SK-N-SH (cell line): ENCODE measurements at regions not wholly inside any gene's neighbourhood (a gene's known extent, or its start where the extent isn't known, plus 50 kb on each side); places are given as distances from the start of the nearest gene placed in this dataset.

Source experiments
- CTCF ChIA-PET: fragments of 300-600, 350-600 bp; formaldehyde crosslinking; extraction: SDS; loops from one replicate; lab custom pipeline; 2021; lab: Yijun Ruan, JAX
- POLR2A ChIA-PET: fragments of 350-600 bp; sonication (Branson Sonifier 250); formaldehyde crosslinking; extraction: SDS; loops from one replicate; lab custom pipeline; 2020; ENCODE audit warnings: antibody characterized with exemption, inconsistent platforms; lab: Yijun Ruan, JAX
- DNase-seq: peaks from one replicate; pipeline ENCODE4 v3.0.0; 2012
- H2AFZ ChIP-seq: fragments of 200-600 bp; sonication (generic); 2 replicates; pipeline ENCODE4 v1.8.1; 2016; ENCODE audit warnings: antibody characterized with exemption, mild to moderate bottlenecking, low read depth
- H3F3A ChIP-seq: fragments of 200-600 bp; sonication (generic); replicated peaks from 2 replicates; pipeline ENCODE3; 2016; ENCODE audit warnings: antibody characterized with exemption, mild to moderate bottlenecking; ENCODE audit not compliant: insufficient read depth
- H3K27ac ChIP-seq, 2 experiments: fragments of 200-500 bp in 1 of 2; fragments of 200-600 bp in 1 of 2; sonication (Bioruptor generic) in 1 of 2; sonication (generic), shearing (Covaris generic) in 1 of 2; 2 replicates each; pipeline versions ENCODE4 v1.5.1 to v1.6.1; 2014 to 2016; ENCODE audit warnings: low read depth in 2 of 2, inconsistent platforms in 1 of 2, low read length in 1 of 2, mild to moderate bottlenecking in 1 of 2, mixed read lengths in 1 of 2
- H3K27me3 ChIP-seq: fragments of 200-600 bp; sonication (generic), shearing (Covaris generic); 2 replicates; pipeline ENCODE4 v1.6.1; 2016; ENCODE audit warnings: mixed run types; ENCODE audit not compliant: insufficient read depth
- H3K36me3 ChIP-seq, 2 experiments: fragments of 200-500 bp in 1 of 2; fragments of 200-600 bp in 1 of 2; sonication (Bioruptor generic) in 1 of 2; sonication (generic) in 1 of 2; replicated peaks in 1 of 2; 2 replicates each; pipeline versions ENCODE3 to v1.5.1; 2014 to 2016; ENCODE audit warnings: low read length in 1 of 2, mild to moderate bottlenecking in 1 of 2; ENCODE audit not compliant: insufficient read depth in 2 of 2, control insufficient read depth in 1 of 2
- H3K4me1 ChIP-seq, 2 experiments: fragments of 200-500 bp in 1 of 2; fragments of 200-600 bp in 1 of 2; sonication (Bioruptor generic) in 1 of 2; sonication (generic), shearing (Covaris generic) in 1 of 2; 2 replicates each; pipeline versions ENCODE4 v1.5.1 to v1.6.1; 2014 to 2016; ENCODE audit warnings: low read depth in 1 of 2, low read length in 1 of 2, mixed run types in 1 of 2; ENCODE audit not compliant: insufficient read depth in 2 of 2, control insufficient read depth in 1 of 2
- H3K4me2 ChIP-seq: fragments of 200-600 bp; sonication (generic), shearing (Covaris generic); 2 replicates; pipeline ENCODE4 v1.6.1; 2017; ENCODE audit warnings: mixed run types
- H3K4me3 ChIP-seq, 2 experiments: fragments of 200-500 bp in 1 of 2; fragments of 200-600 bp in 1 of 2; sonication (Bioruptor generic) in 1 of 2; sonication (generic), shearing (Covaris generic) in 1 of 2; 2 replicates each; pipeline versions ENCODE4 v1.5.1 to v1.8.1; 2014 to 2016; ENCODE audit warnings: low read depth in 2 of 2, inconsistent platforms in 1 of 2, low read length in 1 of 2, mild to moderate bottlenecking in 1 of 2, mixed read lengths in 1 of 2, moderate library complexity in 1 of 2
- H3K79me2 ChIP-seq: fragments of 200-600 bp; sonication (generic); 2 replicates; pipeline ENCODE4 v1.8.1; 2017; ENCODE audit warnings: mild to moderate bottlenecking; ENCODE audit not compliant: insufficient read depth
- H3K9ac ChIP-seq: fragments of 200-600 bp; sonication (generic); 2 replicates; pipeline ENCODE4 v1.6.1; 2017; ENCODE audit warnings: mixed run types
- H3K9me2 ChIP-seq: fragments of 200-600 bp; sonication (generic); 2 replicates; pipeline ENCODE4 v1.6.1; 2017; ENCODE audit warnings: mixed run types
- H3K9me3 ChIP-seq: fragments of 200-600 bp; sonication (generic); 2 replicates; pipeline ENCODE4 v1.6.1; 2017; ENCODE audit warnings: mixed run types, mild to moderate bottlenecking, moderate library complexity
- H4K20me1 ChIP-seq: fragments of 200-600 bp; sonication (generic); 2 replicates; pipeline ENCODE4 v1.6.1; 2017; ENCODE audit warnings: mild to moderate bottlenecking, mixed run types; ENCODE audit not compliant: insufficient read depth
- FOSL2 ChIP-seq: IDR thresholded peaks from 2 replicates; pipeline ENCODE4 v1.4.0; 2012; ENCODE audit warnings: low read depth, mild to moderate bottlenecking, moderate library complexity, borderline replicate concordance
- GABPA ChIP-seq: IDR thresholded peaks from 2 replicates; pipeline ENCODE4 v1.4.0; 2012; ENCODE audit warnings: low read depth, mild to moderate bottlenecking
- JUND ChIP-seq: IDR thresholded peaks from 2 replicates; pipeline ENCODE4 v1.4.0; 2012
- NFIC ChIP-seq: IDR thresholded peaks from 2 replicates; pipeline ENCODE4 v1.4.0; 2012; ENCODE audit warnings: borderline replicate concordance
- PBX3 ChIP-seq: IDR thresholded peaks from 2 replicates; pipeline ENCODE4; 2012
- POLR2AphosphoS5 ChIP-seq: IDR thresholded peaks from 2 replicates; pipeline ENCODE4 v1.6.1; 2012; ENCODE audit warnings: low read depth, low read length
- RAD21 ChIP-seq: IDR thresholded peaks from 2 replicates; pipeline ENCODE4 v1.6.1; 2012; ENCODE audit warnings: mild to moderate bottlenecking, low read length
- REST ChIP-seq: IDR thresholded peaks from 2 replicates; pipeline ENCODE4 v1.6.1; 2012; ENCODE audit warnings: mild to moderate bottlenecking, low read depth, low read length, moderate library complexity
- RXRA ChIP-seq: IDR thresholded peaks from 2 replicates; pipeline ENCODE4 v1.4.0; 2012; ENCODE audit warnings: low read depth, mild to moderate bottlenecking, borderline replicate concordance
- TAF1 ChIP-seq: IDR thresholded peaks from 2 replicates; pipeline ENCODE4 v1.6.1; 2012; ENCODE audit warnings: low read depth, mild to moderate bottlenecking, low read length, moderate library complexity, borderline replicate concordance
- TCF12 ChIP-seq: IDR thresholded peaks from 2 replicates; pipeline ENCODE4 v1.4.0; 2012
- USF2 ChIP-seq: fragments of 150-350 bp; IDR thresholded peaks from 2 replicates; pipeline ENCODE4 v1.6.1; 2017; ENCODE audit warnings: antibody characterized with exemption, low read length, low read depth, borderline replicate concordance
- YY1 ChIP-seq: IDR thresholded peaks from 2 replicates; pipeline ENCODE4 v1.4.0; 2012; ENCODE audit warnings: low read depth, mild to moderate bottlenecking
- WGBS: methylation state at CpG from one replicate; pipeline ENCODE4 v1.1.6; 2017; ENCODE audit warnings: low lambda C conversion rate; 5-methylcytosine and 5-hydroxymethylcytosine counted together

- no peaks in the 10 kb centered on the region for H3K36me3 ChIP-seq
- no peak for DNase-seq
- peaks cover 34% of the 10 kb centered on the region for H3F3A ChIP-seq
- H3K9me3 ChIP-seq, result no peaks in the 10 kb centered on the region
- no peaks in the 10 kb centered on the region for H4K20me1 ChIP-seq
- peak overlapping the region; percentile 17; the same call in 1 of the 2 replicates for H3K9ac ChIP-seq
- TF ChIP-seq FOSL2 (peak; percentile 23; the same call in 1 of the 2 replicates), PBX3 (peak; percentile 37), JUND (peak; percentile 25; the same call in 1 of the 2 replicates), POLR2AphosphoS5 (no peak), RAD21 (no peak), RXRA (0 out of 2 replicates have a peak, but pooled peaks have one; percentile 7), NFIC (no peak; the same call in 1 of the 2 replicates), GABPA (no peak), TCF12 (peak; percentile 28; the same call in 1 of the 2 replicates), TAF1 (no peak)
- H3K4me3 ChIP-seq, result no peak overlapping the region
- ChIA-PET CTCF (interaction anchor here (1.3 to 1.4 kb wide), 2 partner anchors 11 to 144 kb away, joined by 3 to 4 read pairs; no protein-coding TSS in a partner anchor), POLR2A (no interaction called here)
- no peak overlapping the region for H3K4me2 ChIP-seq
- no peaks in the 10 kb centered on the region for H3K27me3 ChIP-seq
- peak overlapping the region; percentile 64 to 80 for H3K27ac ChIP-seq
- peaks cover 4 to 55% of the 10 kb centered on the region in 2 experiments for H3K4me1 ChIP-seq
- 26% methylated on average over 3 of the region's 3 CpGs for WGBS
- H3K79me2 ChIP-seq, result no peaks in the 10 kb centered on the region
- H3K9me2 ChIP-seq, result no peaks in the 10 kb centered on the region
- H2AFZ ChIP-seq, result peak overlapping the region; percentile 85
Observed at GRCh38 chr7:116447966-116448839, 51.3 kb upstream of the CAV2 start.

GRCh38 chr7:116449441-116449840 lies 50.1 kb upstream of the CAV2 start:
- peak overlapping the region; percentile 64 to 80 for H3K27ac ChIP-seq
- peak overlapping the region; percentile 3; the same call in 1 of the 2 replicates for H3K9ac ChIP-seq
- TF ChIP-seq YY1 (no peak), FOSL2 (no peak), USF2 (no peak), REST (no peak)
- TF ChIP-seq, all 33 proteins: peak for 0
- no peaks in the 10 kb centered on the region for H3K79me2 ChIP-seq
- peak overlapping the region; percentile 85; the same call in 1 of the 2 replicates for H2AFZ ChIP-seq
- no peaks in the 10 kb centered on the region for H4K20me1 ChIP-seq
- no peaks in the 10 kb centered on the region for H3K27me3 ChIP-seq
- H3K4me1 ChIP-seq, result peaks cover 4 to 45% of the 10 kb centered on the region in 2 experiments
- H3K36me3 ChIP-seq, result no peaks in the 10 kb centered on the region
- CTCF ChIA-PET, result no interaction called here
- no peak overlapping the region for H3K4me3 ChIP-seq
- H3K9me3 ChIP-seq, result no peaks in the 10 kb centered on the region
- POLR2A ChIA-PET, result no interaction called here
- WGBS, result 53% methylated on average over 4 of the region's 4 CpGs
- peak overlapping the region; percentile 23; the same call in 1 of the 2 replicates for H3K4me2 ChIP-seq
- peaks cover 34% of the 10 kb centered on the region for H3F3A ChIP-seq
- no peak for DNase-seq
- no peaks in the 10 kb centered on the region for H3K9me2 ChIP-seq
